8988T (cell line): ENCODE measurements at regions not wholly inside any gene's neighbourhood (a gene's known extent, or its start where the extent isn't known, plus 50 kb on each side); places are given as distances from the start of the nearest gene placed in this dataset.

Source experiments
- DNase-seq: peaks from one replicate; pipeline ENCODE4 v3.0.0; 2011

DNA sequence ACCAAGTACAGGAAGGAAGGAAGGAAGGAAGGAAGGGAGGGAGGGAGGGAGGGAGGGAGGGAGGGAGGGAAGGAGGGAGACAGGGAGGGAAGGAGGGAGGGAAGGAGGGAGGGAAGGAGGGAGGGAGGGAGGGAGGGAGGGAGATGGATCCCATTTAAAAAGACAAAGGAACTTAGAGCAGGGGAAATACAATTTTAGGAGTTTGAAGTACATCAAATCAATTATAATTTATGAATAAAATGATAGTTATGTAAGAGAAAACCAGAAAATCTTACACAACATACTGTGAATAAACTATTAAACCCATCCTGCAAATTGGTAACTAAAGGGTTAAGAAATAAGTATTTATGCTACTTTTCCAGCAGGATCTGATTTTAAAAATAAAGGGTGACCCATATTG is 475.9 kb downstream of the HDGFL1 start:
- DNase-seq: no peak

DNA sequence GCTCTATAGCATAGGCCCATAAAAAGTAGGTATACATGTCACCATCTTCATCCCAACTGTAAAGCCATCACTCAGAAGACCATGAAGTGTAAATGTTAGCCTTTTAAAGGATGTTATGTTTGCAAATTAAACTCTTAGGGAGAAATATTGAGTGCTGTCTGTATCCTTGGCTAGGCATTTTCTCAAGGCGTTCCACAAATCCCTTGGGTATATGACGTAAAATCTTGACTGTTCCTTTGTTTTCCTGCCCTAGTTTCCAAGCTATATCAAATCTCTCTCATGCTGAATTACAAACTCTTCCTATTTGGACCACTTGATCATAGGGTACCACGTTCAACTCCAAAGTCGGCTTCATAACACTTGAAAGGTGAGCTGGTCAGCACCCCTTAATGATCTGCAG is 486.2 kb downstream of the HDGFL1 start:
- no peak for DNase-seq

DNA sequence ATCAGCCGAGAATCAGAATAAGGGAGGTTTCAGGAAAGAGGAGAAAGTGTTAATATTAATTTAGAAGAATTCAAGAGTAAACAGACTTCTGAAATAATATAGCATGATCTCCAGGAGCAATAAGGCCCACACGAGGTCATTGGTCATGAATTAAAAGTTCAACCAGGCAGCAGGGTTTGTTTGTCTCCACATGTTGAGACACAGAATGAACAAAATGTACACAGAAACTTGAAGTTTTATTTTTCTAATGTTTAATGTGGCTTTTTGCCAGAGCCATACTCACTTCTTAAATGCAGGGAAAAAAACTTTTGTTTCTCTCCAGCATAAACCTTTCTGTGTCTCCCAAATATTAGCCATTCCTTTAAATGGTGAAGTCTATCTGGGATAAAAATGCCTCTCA is 504.5 kb downstream of the HDGFL1 start:
- DNase-seq: no peak

DNA sequence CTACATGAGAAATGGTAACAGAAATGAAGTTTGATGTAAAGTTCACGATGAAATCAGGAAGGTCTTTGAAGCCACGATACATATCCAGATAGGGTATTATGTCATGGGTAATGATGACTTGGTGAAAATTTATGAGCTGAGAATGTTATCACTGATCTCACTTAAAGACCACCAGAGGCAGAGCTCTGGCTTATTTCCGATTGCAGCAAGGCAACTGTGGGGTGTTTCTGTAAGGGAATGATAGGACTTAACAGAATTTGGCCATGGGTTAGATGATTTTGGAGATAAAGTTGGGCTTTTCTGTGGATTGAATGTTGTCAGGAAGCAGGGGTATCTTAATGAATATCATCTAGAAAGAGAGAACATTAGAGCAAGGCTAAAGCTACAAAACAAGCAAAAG is 508.4 kb downstream of the HDGFL1 start:
- DNase-seq: no peak

DNA sequence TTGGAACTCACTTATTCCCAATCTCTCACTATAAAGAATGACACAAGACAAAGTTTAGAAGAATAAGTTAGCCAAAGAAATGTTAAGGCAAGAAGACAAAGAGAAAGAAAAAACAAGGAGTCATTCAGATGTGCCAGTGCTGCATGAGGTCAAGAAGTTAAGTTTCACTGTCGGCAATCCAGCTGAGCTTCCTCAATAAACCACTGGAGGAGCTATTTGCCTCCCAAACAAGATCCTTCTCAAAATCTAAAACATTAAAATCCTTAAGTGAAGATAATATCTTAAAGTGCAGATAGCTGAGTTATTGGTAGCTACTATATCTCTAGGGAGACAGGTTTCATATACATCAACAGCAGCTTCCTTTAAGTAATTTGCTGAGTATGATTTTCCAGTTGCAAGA is 512.3 kb downstream of the HDGFL1 start:
- DNase-seq: no peak

DNA sequence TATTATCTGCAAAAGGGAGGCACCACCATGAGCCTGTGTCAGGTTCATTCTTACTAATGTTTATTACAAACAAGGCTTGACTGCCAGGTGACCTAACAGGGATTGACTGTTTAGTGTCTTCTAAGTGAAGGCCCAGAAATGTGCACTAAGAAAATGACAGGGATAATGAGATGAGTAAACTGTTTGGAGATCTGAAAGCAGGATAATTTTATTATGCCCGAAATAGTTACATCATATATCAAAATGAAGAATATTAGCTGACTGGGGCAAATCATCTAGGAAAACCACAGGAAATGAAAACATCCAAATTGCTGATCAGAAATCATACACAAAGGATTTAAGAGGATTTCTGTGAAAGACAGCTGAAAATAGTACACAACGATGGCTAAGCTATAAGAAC is 516.7 kb downstream of the HDGFL1 start:
- no peak for DNase-seq

DNA sequence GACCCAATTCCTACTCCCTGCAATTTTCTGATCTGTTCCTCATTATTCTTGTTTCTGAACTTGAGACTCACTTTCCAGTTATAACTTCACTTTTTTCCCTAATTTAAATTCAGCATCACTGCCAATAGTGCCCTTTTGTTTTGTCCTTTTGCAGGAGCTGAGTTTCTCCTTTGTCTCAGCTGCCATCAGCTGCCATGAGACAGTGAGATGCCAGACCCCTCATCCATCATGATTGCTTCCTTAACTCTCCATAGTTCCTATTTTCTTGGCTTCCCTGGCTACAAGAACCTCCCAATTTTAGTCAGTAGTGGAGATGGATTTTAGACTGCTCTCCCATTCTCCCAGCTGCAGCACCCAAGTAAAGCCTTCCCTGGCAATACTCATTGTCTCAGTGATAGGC is 518.1 kb downstream of the HDGFL1 start:
- no peak for DNase-seq

DNA sequence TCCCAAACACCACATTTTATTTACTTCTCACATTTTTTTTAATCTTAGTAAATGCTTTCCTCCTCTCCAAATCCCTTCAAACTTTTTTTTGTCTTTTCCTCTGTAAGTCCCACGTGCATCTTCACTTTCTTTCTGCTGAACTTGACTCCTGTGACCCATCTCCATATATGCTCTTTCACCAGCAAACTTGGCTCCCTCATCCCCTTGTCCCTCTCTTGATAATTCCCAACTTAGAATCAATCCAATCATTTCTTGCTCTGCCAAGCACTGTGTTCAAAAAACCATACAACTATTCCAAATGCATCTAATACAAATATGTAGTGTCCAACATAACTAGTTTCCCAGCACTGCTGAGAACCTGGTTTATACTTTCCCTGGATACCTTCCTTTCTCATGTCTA is 519.4 kb downstream of the HDGFL1 start:
- DNase-seq: no peak

DNA sequence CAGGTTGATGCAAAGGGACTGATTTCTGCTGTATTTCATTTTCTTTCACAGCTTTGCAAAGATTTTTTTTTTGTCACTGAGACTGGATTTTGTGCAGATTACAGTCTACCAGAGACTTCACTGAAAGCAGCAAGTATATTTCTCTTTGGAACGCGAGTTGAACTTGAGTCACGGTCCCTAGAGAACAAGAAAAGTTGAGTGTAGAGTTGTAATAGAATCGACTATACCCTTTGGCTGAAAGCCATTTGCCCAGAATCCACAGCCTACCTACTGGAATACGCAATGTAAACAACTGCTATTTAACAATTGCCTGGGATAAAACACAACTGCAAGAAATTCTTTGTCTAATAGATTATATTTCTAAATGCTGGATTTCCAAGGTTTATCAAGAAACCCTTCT is 520.6 kb downstream of the HDGFL1 start:
- DNase-seq: no peak

DNA sequence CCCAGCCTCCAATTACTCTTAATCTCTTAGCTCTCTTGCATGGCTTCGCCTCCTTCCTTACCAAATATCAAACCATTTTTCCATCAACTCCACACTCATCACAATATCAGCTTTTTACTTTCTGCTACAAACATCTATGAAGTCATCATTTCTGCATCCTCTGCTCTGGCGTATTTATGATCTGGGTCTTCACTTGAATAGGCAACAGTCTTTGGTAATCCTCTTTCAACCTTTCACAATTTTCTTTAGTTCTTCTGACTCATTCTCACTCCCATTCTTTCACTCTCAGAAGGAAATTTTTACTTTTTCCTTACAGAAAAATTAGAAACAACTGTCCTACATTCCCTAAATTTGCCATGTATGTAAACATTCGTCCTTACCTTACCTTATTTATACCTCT is 522.4 kb downstream of the HDGFL1 start:
- DNase-seq: no peak

DNA sequence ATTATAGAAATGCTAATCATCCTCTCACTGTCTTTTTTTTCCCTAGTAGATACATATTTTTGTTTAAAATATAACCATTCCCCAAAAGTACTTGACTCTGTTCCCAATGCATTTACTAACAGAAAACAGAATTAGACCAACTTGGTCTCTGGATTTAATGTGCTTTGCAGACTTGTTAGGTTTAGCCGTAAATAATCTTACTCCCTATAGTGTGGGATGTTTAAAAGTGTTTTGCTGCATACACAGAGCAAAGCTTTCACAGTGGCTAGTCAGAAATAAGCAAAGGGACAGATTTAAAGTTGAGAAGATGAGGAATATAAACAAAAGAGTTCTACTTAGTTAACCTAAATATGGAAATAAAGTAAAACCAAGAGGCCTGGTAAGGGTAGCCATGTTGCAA is 527.5 kb downstream of the HDGFL1 start:
- no peak for DNase-seq

DNA sequence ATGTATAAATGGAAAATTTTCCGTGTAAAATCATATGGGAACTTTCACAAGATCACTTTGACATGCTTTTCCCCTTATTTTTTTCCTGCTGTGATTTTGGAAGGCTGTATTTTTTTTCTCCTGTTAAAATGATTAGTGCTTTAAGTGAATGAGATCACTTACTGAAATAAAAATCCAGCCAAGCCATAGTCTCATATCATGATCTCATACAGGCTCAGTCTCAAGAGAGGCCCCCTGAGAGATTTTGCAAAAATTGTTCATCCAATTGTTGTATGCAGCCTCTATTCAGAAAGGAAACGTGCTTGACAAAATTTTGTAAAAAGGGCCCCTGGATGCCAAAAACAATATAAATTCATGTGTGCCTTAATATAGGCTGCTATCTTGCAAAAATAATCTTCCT is 528.2 kb downstream of the HDGFL1 start:
- DNase-seq: no peak

DNA sequence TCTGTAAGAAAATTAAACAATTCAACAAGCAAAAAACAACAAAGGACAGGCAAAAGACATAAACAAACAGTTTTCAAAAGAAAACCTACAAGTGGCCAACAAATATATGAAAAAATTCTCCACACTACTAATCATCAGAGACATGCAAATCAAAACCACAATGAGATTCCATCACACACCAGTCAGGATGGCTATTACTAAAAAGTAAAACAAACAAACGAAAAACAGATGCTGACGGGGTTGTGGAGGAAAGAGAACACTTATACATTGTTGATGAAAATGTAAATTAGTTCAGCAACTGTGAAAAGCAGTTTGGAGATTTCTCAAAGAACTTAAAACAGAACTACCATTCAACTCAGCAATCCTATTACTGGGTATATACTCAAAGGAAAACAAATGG is 537.6 kb downstream of the HDGFL1 start:
- no peak for DNase-seq

DNA sequence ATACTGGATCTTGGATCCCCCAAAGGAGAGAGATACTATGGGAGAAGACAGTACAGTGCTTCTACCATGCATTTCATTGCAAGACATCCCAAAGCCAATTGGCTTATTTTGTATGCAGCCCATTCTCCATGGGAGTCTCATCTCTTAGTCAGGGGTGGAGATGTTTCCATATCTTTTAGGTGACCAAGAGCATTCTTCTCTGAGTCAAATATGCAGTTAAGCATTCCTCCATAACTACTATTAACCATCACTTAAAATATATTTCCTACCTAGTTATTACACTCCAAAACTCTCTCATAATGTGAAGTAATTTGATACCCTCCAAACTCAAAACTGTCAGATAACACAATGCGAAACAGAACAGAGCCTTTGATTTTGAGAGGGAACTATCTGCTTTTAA is 542.6 kb downstream of the HDGFL1 start:
- no peak for DNase-seq

DNA sequence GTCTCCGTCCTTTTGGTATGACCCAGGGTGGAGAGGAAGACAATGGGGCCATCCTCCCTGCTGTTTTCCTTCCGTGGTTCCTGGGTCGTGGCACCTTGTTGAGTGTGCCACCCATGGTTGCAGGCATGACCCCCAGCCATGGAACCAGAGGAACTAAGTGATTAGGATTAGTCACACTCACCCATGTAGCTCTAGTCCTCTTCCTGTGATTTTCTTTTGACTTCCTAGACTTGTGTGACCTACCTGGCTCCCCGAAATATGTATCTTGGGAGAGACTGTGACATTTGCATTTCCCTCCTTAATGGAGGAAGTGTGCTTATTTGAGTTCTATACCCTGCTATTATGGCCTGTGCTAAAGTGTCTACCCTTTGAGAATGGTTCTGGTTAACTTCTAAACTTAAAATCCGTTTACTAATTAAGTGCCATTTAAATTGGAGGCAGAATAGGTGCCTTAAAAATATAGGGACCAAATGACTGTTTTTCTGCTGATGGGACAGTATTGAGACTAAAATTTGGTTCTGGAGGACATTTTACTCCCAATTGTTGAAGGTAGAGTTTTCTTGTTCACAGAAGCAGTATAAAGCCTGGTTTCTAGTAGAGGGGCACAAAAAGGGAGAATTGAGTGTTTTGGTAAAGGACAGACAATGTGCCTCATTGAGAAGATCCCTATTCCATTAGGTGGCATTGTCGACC is 545.6 kb downstream of the HDGFL1 start:
- no peak for DNase-seq

DNA sequence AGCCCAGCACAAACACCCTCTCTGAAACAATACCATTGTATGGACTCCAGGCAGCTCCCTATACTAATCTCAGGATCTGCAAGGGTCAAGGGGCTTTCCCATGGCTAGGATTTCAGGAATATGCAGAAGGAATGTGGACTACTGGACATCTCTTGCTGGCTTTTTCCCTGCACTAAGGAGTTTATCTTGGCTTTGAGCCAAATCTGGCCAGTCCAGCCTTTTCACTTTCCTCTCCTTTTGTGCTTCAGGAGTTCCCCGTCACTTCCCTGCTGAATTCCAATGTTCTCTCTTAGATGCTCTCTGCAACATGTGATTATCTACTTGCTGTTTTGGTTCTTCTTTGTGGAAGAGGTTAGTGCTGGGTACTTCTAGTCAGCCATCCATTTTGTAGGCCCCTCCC is 568.2 kb downstream of the HDGFL1 start:
- DNase-seq: no peak

DNA sequence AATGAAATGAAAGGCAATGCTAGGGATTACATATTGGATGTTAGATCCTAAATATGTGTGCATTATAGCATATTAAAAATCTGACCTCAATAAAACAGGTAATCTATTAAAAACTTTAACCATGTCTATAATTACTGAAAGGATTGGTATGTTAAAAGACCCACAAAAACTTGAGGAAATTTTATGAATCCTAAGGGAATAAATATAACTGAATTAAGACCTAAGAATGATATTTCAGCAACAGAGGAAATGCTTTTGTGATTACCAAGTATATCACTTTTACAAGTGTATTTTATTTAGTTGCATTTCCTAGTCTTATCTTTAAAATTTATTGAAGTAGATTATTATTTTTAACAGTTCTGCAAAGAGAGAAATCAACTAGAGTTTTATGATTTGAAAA is 571.5 kb downstream of the HDGFL1 start:
- no peak for DNase-seq

DNA sequence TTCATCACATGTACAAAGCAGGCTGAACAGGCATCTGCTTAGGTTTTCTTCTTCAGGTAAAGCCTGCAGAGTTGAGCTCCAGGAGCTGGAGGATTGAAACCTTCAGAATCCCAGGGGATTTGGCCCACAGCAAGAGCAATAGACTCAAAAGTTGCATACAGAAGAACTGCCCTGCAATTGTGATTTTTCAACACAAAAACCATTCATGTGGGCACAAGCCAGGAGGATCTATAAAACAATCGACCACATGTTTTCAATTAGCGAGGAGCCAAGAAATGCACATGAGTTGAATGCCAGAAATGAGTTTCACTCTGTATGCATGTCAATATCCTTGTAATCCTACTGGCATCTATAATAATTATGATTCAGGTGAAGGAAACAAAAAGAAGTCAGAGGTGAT is 576.4 kb downstream of the HDGFL1 start:
- DNase-seq: no peak

DNA sequence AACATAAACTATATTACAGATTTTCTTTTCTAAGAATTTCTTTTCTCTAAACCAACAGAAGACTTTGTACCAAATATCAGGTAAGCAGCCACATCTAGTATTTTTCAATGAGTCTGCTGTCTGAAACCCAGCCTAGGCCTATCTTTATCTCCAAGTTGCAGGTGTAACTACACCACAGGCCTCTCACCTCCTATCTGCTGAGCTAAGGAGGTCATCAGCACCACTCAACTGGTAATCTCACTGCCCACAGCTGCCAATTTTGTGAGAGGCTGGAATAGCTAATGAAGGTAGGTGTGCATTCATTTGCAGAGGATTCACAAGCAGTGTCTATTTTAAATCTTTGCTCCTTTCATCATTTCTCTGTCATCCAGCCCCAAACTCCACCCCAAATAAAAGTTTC is 584.8 kb downstream of the HDGFL1 start:
- DNase-seq: no peak

DNA sequence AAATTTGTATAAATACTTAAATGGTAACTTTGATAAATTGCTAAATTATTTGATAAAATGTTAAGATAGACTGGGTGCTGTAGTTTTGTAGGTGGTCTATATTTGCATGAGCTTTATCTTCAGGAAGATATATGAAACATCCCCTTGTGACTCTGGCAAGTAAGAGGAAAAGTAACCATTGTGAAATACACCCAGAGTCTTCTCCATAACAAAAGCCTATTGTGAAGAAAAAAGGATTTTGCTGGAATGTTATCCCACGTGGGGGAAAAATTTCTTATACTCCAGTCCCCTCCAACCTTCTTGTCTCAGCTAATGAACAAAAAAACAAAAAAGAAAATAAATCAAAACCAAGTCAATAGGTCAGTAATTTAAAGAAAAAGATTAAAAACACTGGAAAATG is 600.7 kb downstream of the HDGFL1 start:
- no peak for DNase-seq

DNA sequence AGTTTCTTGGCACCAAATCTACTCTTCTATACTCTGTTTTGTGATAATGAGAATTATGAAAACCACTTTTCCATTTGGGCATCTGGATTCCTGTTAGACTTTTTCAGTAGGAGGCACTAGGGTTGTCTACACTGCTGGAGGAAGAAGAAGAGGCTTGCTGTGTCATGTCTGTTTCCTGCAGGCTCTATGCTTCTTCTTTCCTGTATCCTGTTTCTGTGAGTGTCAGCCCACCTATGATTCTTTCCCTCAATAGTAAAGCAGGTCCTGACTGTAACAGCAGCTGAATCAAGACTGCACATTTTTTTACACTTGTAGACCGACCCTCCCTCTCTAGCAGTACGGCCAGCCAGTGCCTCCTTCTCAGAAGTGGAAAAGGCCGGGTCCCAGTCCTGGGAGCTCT is 603.9 kb downstream of the HDGFL1 start:
- DNase-seq: no peak

DNA sequence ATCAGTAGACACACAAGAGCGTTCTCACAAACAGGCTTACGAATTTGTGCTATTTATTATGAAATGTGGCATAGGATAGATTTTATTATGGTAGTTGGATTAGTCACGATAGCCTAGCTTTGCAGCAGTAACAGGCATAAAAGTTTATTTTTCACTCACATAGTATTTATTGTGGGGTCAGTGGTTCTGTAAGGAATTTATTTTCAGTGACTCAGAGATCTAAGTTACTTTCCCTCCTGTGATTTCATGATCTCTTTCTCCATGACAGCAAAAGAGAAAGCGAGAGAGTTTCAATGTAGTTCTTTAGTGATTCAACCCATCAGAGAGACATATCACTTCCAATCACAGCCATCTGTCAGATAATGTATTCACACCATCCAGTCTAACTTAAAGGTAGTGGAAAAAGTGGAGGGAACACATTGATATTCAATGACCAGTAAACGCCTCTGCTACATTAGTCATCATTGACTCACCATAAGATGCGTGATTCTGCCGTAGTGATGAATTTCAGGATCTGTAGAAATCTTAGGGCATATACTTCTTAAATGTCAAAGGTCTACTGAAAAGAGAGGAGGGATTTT is 605.5 kb downstream of the HDGFL1 start:
- DNase-seq: no peak

DNA sequence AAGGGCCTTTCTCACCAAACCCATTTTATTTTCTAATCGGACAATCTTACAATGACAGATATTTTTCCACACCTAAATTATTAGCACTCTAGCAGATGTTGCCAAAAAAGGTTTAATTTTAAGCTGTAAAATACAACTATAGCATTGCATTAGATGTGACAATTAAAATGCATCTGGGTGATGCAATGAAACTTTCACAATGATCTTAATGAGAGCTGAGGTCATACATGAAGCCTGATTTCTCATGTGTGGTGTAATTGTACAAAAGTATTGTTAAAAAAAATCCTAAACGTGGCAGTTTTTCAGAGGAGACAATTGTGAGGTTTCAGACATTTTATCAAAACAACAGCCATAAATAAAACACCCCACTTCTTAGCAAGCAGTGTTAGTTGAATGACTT is 606.0 kb downstream of the HDGFL1 start:
- no peak for DNase-seq

DNA sequence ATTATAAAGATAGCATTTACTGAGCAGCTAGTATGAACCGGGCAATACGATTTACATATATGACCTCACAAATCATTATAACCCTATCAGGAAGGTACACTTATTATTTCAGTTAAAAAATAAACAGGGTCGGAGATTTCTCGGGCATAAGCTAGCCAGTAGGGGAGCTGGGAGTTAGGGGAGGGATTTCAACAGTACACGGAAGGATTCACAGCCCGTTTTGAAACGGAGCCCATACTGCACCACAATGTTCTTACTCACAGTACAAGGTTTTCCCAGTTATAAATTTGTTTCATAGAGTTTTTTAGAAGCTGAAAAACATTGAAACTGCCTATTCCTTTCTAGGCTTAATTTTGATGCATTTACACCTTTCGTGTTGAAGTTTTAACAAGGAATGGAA is 607.1 kb downstream of the HDGFL1 start:
- no peak for DNase-seq

DNA sequence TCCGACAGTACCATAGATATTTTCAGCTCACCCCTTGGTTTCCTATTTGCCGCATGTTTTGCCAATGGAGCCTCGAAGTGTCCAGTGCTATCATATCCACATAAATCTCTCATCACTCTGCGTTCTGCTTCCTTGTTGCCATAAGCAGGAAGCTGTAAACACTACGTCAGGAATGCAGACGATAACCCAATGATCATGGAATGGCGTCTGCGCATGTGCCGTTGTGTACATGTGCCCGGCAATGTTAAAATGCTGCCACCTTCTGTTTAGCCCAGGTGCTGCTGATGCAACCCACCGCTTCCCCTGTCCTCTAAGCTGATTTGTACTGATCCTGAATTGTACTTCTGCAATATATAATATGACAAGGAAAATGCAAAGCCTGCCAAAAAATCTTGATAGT is 607.5 kb downstream of the HDGFL1 start:
- DNase-seq: no peak
